ENCODE measurements at regions not wholly inside any gene's neighbourhood (a gene's known extent, or its start where the extent isn't known, plus 50 kb on each side); places are given as distances from the start of the nearest gene placed in this dataset.
A peak's percentile ranks its signal among the peaks of the same experiment; 100 is the strongest.

GRCh38 chr6:74609871-74610270, 596.0 kb downstream of the COL12A1 start:
- Histone ChIP-seq H3K27me3 (no peaks in the 10 kb centered on the region), H3K4me3 (no peak overlapping the region), H3K27ac (no peak overlapping the region), H3K4me1 (no peaks in the 10 kb centered on the region), H3K9me3 (no peaks in the 10 kb centered on the region), H3K36me3 (no peaks in the 10 kb centered on the region)
- DNase-seq (no peak), ATAC-seq (no peak)
- in situ Hi-C loops (cut with MboI; ENCODE audit: low sequenced_read_pairs in 4 of 4) (no loop called here), intact Hi-C loops (cut with DNase I; ENCODE audit: low total_unique reads) (no loop called here)
- no peak for TF ChIP-seq POLR2A (IDR thresholded peaks at IDR 0.05)
- TF ChIP-seq CTCF (IDR thresholded peaks at IDR 0.05 in 4 of 5, conservative IDR thresholded peaks at IDR 0.05 in 1 of 5) = no peak

GRCh38 chr6:74607934-74608333, 597.9 kb downstream of the COL12A1 start:
- Histone ChIP-seq H3K27ac (no peak overlapping the region), H3K36me3 (no peaks in the 10 kb centered on the region), H3K9me3 (no peaks in the 10 kb centered on the region), H3K4me3 (no peak overlapping the region), H3K4me1 (no peaks in the 10 kb centered on the region), H3K27me3 (no peaks in the 10 kb centered on the region)
- in situ Hi-C loops (cut with MboI; ENCODE audit: low sequenced_read_pairs in 4 of 4) = no loop called here
- intact Hi-C loops (cut with DNase I; ENCODE audit: low total_unique reads) = no loop called here
- DNase-seq = no peak
- no peak for TF ChIP-seq POLR2A (IDR thresholded peaks at IDR 0.05)
- no peak for TF ChIP-seq CTCF (IDR thresholded peaks at IDR 0.05 in 4 of 5, conservative IDR thresholded peaks at IDR 0.05 in 1 of 5)
- ATAC-seq = no peak

DNA sequence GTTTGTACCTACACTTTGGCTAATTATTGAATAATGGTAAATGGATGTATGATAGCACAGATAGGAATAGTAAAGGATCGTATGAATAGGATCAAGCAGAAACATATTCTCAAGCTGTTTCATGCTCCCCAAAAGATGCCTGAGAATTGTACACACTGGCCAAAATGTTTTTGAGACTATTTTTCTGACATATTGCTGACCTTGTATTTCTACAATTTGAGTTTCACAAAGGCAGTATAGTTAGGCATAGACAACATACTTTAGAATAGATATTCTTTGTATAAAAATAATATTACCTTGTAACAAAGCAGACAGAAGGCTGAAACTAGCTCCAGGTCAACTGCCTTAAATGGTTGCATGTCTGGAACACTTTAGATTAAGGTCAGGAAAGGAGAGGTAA, 598.4 kb downstream of the COL12A1 start:
- H3K4me3 ChIP-seq = no peak overlapping the region
- H3K27me3 ChIP-seq = no peaks in the 10 kb centered on the region
- H3K9me3 ChIP-seq = no peaks in the 10 kb centered on the region
- H3K27ac ChIP-seq = no peak overlapping the region
- in situ Hi-C loops (cut with MboI; ENCODE audit: low sequenced_read_pairs in 4 of 4) (no loop called here), intact Hi-C loops (cut with DNase I; ENCODE audit: low total_unique reads) (no loop called here)
- ATAC-seq = no peak
- no peak for DNase-seq
- no peaks in the 10 kb centered on the region for H3K4me1 ChIP-seq
- TF ChIP-seq POLR2A (IDR thresholded peaks at IDR 0.05) (no peak), CTCF (IDR thresholded peaks at IDR 0.05 in 4 of 5, conservative IDR thresholded peaks at IDR 0.05 in 1 of 5) (no peak)
- H3K36me3 ChIP-seq = no peaks in the 10 kb centered on the region

- in situ Hi-C loops (cut with MboI; ENCODE audit: low sequenced_read_pairs in 4 of 4) (no loop called here), intact Hi-C loops (cut with DNase I; ENCODE audit: low total_unique reads) (no loop called here)
- DNase-seq (no peak), ATAC-seq (peak; percentile 80 to 83)
- no peaks in the 10 kb centered on the region for H3K36me3 ChIP-seq
- TF ChIP-seq POLR2A (IDR thresholded peaks at IDR 0.05) = no peak
- no peak for TF ChIP-seq CTCF (IDR thresholded peaks at IDR 0.05 in 4 of 5, conservative IDR thresholded peaks at IDR 0.05 in 1 of 5)
- no peaks in the 10 kb centered on the region for H3K4me1 ChIP-seq
- no peaks in the 10 kb centered on the region for H3K9me3 ChIP-seq
- peak overlapping the region in 3 of 4 donors; percentile 42 to 58 (median 48) for H3K27ac ChIP-seq
- H3K27me3 ChIP-seq = no peaks in the 10 kb centered on the region
- no peak overlapping the region for H3K4me3 ChIP-seq
Measured at GRCh38 chr6:74606582-74607071, 599.2 kb downstream of the COL12A1 start.

DNA sequence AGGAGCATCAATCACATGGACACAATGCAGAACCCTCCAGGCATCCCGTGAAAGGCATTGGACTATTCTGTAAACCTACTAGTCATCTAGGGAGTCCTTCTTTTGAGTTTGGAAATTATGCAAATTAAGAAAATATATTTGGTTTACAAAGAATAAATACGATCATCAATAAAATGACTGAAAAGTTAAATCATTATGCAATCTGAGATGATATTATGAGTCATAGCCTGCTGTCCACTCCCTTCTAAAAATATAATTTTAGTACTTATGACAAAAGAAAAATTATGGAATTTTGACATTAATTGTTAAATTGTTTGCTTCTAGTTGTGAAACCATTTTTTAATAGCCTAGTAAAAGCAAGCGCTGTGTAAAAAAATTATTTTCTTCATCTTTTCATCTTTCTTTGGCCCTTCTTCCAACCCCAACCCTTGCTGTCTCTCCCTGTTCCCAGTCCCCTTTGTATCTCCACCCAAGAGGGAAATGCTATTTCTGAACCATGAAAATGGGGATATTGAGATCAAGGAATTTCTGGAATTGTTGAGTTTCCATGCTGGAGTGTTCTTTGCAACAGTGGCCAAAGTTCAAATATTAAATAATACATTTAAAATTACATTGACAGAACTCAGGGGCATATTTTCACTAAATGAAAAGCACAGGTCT, 599.8 kb downstream of the COL12A1 start:
- Histone ChIP-seq H3K9me3 (no peaks in the 10 kb centered on the region), H3K27me3 (no peaks in the 10 kb centered on the region), H3K4me1 (no peaks in the 10 kb centered on the region), H3K27ac (peak overlapping the region; percentile 42 to 58 (median 51)), H3K36me3 (no peaks in the 10 kb centered on the region), H3K4me3 (no peak overlapping the region)
- in situ Hi-C loops (cut with MboI; ENCODE audit: low sequenced_read_pairs in 4 of 4) (no loop called here), intact Hi-C loops (cut with DNase I; ENCODE audit: low total_unique reads) (no loop called here)
- ATAC-seq (peak in 1 of 2 donors; percentile 42), DNase-seq (no peak)
- TF ChIP-seq POLR2A (IDR thresholded peaks at IDR 0.05) = no peak
- no peak for TF ChIP-seq CTCF (IDR thresholded peaks at IDR 0.05 in 4 of 5, conservative IDR thresholded peaks at IDR 0.05 in 1 of 5)
